ENCODE measurements at regions not wholly inside any gene's neighbourhood (a gene's known extent, or its start where the extent isn't known, plus 50 kb on each side); places are given as distances from the start of the nearest gene placed in this dataset.
"Not testable (repeated sequence)": the region's sequence is repeated elsewhere in the genome, so short reads cannot be mapped to it uniquely, and the experiment has no call there.

GRCh38 chr2:16389611-16390010, 276.0 kb downstream of the CYRIA start:
- no peak for DNase-seq

GRCh38 chr2:16388199-16388830, 277.3 kb downstream of the CYRIA start:
- DNase-seq = not testable (repeated sequence)

GRCh38 chr2:16387461-16387984, 278.1 kb downstream of the CYRIA start:
- DNase-seq = no peak

- DNase-seq = no peak
Measured at GRCh38 chr2:16386431-16386830, 279.2 kb downstream of the CYRIA start.

DNA sequence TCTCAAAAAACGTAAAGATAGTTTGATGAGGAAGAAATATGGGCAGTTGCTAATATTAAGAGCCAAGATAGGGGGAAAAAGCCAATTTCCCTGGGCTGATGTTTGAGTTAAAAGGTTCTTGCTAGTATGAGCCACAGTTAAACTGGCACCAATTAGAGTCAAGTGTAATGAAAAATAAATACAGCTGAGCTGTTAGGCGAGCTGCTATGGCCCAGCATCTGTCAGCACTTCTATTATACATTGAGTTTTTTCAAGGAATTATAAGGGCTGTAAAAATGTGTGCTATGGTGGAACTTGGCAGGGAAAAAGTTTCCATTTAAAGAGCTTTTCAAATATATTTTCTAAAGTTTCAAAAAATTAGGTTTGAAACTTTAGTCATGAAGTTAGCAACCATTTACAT, 279.6 kb downstream of the CYRIA start:
- no peak for DNase-seq

DNA sequence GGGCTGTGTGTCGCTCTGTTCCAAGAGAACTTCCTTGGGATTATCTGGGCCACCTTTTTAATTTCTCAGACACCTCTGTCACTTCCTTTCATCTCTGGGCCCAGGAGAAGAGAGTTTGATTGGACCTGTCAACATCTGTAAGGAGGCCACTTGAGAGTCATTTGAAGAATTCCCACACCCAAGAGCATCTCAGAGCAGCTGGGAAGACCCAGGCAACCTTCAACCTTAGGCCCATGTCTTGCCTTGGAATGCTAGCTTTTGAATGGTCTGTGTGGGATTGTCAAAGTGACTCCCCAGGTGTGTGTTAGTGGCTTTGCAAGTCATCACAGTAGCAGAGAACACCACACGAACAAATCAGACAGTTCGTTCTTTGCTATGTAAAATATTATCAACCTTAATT, 280.3 kb downstream of the CYRIA start:
- DNase-seq = no peak

- no peak for DNase-seq
Measured at GRCh38 chr2:16383411-16383810, 282.2 kb downstream of the CYRIA start.

DNA sequence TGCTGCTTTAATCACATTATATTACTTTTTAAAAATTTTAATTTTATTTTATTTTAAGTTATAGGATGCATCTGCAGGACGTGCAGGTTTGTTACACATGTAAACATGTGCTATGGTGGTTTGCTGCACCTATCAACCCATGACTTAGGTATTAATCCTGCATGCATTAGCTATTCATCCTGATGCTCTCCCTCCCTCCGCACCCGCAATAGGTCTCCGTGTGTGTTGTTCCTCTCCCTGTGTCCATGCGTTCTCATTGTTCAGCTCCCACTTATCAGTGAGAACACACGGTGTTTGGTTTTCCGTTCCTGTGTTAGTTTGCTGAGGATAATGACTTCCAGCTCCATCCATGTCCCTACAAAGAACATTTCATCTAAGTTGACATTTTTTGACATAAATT, 283.2 kb downstream of the CYRIA start:
- DNase-seq = no peak

- DNase-seq = no peak
Measured at GRCh38 chr2:16381511-16381910, 284.1 kb downstream of the CYRIA start.

DNA sequence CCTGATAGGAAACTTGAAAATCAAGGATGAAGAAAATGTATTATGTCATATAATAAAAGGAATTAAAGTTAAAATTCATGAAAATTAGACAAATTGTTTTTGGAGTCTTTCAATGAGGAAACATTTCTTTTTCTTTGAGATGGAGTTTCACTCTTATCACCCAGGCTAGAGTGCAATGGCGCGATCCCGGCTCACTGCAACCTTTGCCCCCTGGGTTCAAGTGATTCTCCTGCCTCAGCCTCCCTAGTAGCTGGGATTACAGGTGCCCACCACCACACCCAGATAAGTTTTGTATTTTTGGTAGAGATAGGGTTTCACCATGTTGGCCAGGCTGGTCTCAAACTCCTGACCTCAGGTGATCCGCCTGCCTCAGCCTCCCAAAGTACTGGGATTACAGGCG, 285.7 kb downstream of the CYRIA start:
- not testable (repeated sequence) for DNase-seq

DNA sequence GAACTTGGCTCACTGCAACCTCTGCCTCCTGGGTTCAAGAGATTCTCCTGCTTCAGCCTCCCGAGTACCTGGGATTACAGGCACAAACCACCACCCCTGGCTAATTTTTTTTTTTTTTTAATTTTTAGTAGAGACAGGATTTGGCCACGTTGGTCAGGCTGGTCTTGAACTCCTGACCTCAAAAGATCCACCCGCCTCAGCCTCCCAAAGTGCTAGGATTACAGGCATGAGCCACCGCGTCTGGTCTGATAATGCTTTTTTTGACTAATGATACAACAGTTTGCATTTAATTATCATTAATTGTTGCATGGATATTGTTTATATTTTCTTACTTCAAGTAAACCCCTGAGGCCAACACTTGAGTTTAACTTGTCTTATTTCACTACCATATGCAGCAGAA, 286.6 kb downstream of the CYRIA start:
- not testable (repeated sequence) for DNase-seq

GRCh38 chr2:16378031-16378430, 287.6 kb downstream of the CYRIA start:
- DNase-seq = no peak

DNA sequence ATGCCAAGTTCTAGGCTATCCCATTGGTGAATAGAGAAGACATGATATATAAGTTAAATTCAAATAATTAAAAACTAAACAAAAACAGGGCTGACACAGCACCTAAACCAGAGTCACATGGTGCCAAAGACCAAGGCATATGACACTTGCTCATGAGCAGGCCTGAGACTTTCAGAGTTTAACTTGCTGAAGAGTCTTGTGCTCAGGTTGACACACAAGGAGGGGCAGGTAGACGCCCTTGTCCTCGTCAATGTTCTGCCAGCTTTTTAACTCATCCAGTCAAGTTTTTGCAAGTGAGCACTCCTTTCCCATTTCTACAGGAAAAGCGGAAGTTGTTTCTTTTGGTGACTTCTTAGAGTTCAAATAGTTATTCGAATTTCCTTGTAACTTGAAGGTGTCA, 289.7 kb downstream of the CYRIA start:
- DNase-seq = no peak

GRCh38 chr2:16375351-16375750, 290.3 kb downstream of the CYRIA start:
- no peak for DNase-seq

DNA sequence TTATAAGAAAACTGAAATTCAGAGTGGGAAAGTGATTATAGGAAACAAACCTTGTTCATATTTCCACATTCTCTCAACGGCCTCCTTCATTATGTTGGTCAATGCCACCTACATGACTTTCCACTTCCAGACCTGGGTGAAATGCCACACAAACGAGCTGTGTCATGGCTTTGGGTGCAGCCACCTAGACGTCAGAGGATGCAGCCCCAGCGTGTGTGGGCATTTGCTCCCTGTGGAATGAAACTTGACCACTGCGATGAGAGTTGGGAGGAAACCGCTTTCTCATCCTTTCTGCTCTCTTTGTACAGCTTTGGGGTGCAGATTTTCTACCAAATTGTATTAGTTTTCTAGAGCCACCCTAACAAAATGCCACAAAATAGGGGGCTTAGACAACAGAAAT, 291.0 kb downstream of the CYRIA start:
- DNase-seq = no peak

GRCh38 chr2:16373341-16373740, 292.3 kb downstream of the CYRIA start:
- DNase-seq = no peak

DNA sequence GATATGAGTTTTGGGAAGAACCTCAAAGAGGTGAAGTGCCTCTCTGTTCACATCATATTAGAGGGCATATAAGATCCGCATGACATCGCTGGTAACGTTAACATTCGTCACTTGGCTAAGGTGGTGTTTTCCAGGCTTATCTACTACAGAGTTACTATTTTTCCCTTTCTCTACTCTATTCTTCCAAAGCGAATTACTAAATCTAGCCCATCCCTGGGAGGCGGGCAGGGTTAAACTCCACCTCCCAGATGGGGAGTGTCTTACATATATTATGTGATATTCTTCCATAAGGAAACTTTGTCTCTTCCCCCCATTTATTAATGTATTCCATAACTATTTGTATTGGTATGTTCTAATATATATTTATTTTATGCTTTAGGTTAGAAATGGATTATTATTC, 293.9 kb downstream of the CYRIA start:
- DNase-seq = no peak

GRCh38 chr2:16368951-16369350, 296.7 kb downstream of the CYRIA start:
- DNase-seq = no peak

- DNase-seq = no peak
Measured at GRCh38 chr2:16368328-16368727, 297.3 kb downstream of the CYRIA start.

- DNase-seq = no peak
Measured at GRCh38 chr2:16365366-16365765, 300.3 kb downstream of the CYRIA start.

DNA sequence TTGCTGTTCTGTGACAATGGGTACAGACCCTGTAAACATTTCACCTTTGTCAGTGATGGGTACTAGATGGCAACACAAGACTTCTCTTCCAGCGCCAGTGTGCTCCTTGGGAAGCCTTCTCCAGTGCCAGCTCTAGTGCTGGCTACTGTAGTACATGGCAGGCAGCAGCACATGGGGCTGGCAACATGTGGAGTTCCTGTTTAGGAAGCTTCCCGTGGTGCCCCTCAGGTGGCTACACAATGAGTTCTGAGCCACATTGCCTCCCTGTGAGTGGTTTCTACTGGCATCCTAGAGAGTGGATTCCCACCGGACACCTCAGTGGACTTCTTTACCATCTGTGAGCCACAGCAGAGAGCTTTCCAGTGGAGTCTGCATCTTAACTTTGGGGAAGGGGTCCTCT, 302.1 kb downstream of the CYRIA start:
- no peak for DNase-seq

GRCh38 chr2:16362611-16363010, 303.0 kb downstream of the CYRIA start:
- no peak for DNase-seq

GRCh38 chr2:16361261-16361995, 304.2 kb downstream of the CYRIA start:
- DNase-seq = no peak

- DNase-seq = no peak
Measured at GRCh38 chr2:16359961-16360360, 305.7 kb downstream of the CYRIA start.

GRCh38 chr2:16357188-16357587, 308.4 kb downstream of the CYRIA start:
- no peak for DNase-seq

All from NCI-H187 treated with DMSO at 0.1 percent for 48 hours (cell line).